Right renal pelvis (tissue), 4 donors: ENCODE measurements at regions not wholly inside any gene's neighbourhood (a gene's known extent, or its start where the extent isn't known, plus 50 kb on each side); places are given as distances from the start of the nearest gene placed in this dataset.
"Not testable (repeated sequence)": the region's sequence is repeated elsewhere in the genome, so short reads cannot be mapped to it uniquely, and the experiment has no call there.

ENCODE experiments used
- DNase-seq, 4 donors: peaks; one replicate each; pipeline ENCODE4 v3.0.0-alpha.2; 2013; ENCODE audit warnings: low read depth in 4 of 4, low spot score in 3 of 4, missing footprints in 1 of 4

- no peak for DNase-seq
Measured at GRCh38 chr16:80915079-80915450, 91.6 kb downstream of the CMC2 start.

GRCh38 chr16:80914379-80915078 is 92.2 kb downstream of the CMC2 start:
- DNase-seq: no peak

DNA sequence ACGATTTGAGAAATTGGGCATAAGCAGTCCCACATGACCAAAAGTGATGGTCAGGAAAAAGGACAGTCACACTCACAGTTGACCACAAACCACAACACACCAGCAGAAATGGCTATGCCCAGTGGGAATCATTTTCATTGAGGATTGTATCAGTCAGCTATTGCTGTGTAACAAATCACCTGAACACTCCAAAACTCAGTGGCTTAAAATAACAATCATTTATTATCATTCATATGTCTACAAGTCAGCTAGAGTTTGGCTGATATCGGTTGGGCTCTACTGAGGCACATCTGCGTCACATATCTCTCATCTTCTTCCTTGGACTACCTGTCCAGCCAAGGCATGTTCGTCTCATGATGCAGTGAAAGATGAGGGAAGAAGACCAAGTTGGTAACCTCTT is 93.3 kb downstream of the CMC2 start:
- no peak for DNase-seq

DNA sequence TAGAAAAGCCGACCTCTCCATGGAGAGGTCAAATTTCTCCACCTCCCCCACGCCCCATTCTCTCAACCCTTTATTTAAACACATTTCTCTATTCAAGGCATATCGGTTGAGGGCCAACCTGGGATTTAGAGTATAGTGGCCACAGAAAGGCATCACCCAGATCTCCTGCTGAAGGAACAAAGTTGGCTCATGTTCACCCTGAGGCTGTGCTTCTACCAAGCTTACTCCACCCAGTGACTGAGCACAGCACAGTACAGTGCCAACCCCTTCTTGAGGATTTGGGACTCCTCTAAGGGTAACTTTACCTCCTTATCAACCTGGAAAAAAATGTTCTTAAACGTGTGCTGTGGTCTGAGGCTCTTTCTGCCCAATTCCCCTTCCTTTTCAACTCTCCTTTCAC is 94.0 kb downstream of the CMC2 start:
- no peak for DNase-seq

GRCh38 chr16:80910434-80910833 is 96.3 kb downstream of the CMC2 start:
- no peak for DNase-seq

DNA sequence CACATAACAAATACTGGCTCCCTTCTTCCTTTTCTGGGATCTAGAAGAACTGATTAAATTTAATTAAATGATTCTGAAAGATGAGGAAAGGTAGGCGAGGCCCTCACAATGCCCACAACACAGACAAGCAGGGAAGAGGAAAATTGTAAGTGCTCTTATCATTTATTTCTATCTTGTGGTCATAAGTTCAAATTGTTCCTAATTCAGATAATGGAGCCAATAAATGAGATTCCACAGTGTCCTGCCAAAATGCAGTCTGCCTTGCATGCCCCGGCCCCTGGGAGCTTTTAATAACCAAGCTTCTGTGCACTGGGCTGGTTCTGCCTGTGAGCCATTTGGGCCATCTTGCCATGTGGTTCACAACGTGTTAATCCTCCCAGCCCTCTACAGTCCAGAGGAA is 97.0 kb downstream of the CMC2 start:
- no peak for DNase-seq

DNA sequence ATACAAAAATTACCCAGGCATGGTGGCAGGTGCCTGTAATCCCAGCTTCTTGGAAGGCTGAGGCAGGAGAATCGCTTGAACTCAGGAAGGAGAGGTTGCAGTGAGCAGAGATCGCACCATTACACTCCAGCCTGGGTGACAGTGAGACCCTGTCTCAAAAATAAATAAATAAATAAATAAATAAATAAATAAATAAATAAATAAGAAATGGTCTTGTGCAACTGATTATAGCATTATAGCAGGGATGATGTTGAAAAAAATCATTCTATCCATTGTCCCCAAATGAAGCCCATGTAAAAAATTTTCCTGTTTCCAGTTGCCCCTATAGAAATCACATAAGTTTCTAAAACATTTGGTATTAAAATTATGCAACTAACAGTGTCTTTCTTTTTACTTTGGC is 100.5 kb downstream of the CMC2 start:
- not testable (repeated sequence) for DNase-seq

GRCh38 chr16:80903616-80904015 is 99.2 kb upstream of the CDYL2 start:
- DNase-seq: no peak

DNA sequence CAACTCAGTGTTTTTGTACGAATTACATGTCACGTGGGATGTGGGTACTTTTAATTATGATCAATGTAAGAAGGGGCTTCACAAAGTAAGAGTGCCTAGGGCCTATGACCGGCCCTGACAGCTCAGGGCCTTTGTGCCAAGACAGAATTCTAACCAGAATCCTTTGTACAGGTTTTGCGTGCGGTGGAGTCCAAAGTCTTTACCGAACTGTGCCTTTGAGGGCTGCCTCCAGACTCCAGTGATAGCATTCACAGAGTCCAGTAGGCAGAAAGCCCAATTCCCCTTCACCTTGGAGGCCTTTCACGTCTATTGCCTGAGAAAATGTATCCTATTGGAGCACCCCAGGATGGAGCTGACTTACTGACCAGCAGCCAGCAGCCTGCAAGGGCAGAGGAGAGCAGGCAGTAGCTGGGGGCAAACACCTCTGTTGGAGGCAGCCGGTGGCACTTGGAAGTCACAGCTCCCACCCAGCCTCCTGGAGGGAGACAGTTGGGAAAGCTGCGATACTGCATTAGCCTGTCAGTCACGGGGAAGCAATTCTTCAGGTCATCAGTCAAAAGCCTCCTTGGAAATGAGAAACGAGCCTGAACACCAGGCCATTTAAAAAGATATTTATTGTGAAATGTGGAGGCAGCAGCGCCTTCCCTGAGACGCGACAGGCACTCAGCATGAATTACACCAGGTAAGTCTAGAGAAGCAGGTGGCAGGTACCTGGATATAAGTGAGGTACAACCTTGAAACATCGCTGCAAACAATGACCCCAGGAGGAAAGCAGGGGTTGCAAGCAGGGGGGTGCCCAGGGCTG is 98.1 kb upstream of the CDYL2 start:
- DNase-seq: no peak

- DNase-seq: no peak
Measured at GRCh38 chr16:80900593-80900954, 96.2 kb upstream of the CDYL2 start.

DNA sequence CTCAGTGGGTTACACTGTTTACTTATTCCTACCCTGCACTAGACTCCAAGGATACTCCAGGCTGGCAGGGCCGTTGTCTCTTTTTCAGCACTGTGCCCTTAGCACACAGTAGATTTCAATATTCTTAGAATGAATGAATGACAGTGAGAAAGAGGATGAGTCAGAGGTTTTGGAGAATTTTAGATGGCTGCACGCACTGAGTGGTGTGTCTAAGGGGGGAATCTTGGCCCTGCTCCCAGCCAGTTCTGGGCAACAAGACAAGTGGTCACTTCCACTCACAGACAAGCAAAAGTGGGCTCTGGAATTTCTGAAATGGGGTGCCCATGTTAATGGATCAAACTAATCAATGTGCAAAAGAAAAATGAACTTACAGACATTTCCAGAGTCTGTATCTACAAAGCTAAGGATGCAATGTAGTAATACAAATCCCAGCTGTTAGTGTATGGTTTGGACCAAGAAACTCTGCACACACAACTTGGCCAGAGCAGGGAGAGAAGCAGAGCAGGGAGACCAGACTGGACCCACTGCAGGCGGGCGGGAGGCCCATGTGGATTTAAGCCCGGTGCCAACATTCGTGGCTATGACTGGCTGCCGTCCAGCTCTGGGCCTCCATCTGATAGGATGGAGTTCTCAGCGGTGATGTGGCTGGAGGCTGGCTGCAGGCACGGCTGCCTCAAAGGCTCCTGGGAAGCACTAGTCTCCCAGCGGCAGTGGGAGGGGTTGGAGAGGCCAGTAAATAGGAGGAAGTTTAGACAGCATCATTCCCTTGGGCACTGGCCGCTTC is 95.6 kb upstream of the CDYL2 start:
- DNase-seq: peak; percentile 18 to 47 (median 33)

DNA sequence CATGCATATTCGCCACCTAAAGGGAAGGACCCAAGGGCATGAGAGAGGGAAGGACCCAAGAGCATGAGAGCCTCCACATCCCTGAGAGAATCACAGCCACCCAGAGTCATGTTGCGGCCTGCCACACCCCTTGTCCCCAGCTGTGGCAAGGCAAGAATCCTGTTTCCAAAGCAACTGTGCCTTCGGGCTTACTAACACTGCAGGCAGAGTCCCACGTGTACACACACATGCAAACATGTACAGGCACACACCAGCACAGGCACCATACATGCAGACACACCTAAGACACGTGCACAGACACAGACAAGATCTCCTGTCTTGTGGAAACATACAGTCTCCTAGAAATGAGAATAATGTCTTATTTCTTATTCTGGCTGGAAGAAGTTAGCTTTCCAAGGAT is 92.4 kb upstream of the CDYL2 start:
- no peak for DNase-seq

DNA sequence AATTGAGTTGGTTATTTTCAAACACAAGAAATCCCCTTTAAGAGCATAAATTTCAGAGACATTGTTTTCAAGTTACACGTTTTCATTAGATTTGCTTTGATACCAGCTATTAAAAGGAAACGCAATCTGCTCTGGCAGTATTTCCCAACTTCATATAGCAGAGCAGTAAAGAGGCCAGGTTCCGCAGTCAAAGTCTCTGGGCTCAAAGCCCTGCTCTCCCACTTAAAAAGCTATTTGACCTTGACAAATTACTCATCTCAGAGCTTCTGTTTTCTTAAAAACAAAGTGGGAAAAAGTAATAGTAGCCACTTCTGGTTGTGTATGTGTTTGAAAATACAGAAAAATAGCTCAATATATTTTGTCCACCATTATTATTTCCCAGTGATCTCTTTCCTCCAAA is 89.7 kb upstream of the CDYL2 start:
- no peak for DNase-seq

DNA sequence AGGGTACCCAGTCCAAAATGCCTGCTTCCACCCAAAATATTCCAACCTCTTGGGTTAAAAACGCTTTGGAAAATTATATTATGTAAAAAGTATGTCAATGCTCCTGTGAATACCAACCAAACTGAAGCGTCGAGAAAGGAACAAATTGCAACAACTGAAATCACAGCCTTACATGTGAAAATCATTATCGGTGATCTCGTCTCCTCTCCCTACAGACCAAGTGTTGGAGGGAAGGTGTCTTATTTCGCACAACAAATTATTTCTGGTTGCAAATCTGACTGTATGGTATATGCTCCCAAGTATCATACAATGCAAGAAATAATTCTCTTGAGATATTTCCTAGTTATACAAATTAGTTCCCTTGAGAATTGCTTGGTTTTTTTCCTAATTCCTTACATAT is 89.3 kb upstream of the CDYL2 start:
- DNase-seq: no peak

DNA sequence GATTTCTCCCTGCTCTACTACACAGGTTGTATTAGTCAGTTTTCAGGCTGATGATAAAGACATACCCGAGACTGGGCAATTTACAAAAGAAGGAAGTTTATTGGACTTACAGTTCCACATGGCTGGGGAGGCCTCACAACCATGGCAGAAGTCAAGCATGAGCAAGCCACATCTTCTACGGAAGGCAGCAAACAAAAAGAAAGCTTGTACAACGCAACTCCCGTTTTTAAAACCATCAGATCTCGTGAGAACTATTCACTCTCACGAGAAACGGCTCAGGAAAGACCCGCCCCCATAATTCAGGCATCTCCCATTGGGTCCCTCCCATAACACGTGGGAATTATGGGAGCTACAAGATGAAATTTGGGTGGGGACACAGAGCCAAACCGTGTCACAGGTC is 88.0 kb upstream of the CDYL2 start:
- DNase-seq: not testable (repeated sequence)

GRCh38 chr16:80889779-80890359 is 85.5 kb upstream of the CDYL2 start:
- no peak for DNase-seq

GRCh38 chr16:80887062-80887461 is 82.7 kb upstream of the CDYL2 start:
- no peak for DNase-seq

- DNase-seq: no peak
Measured at GRCh38 chr16:80883816-80884215, 79.4 kb upstream of the CDYL2 start.

DNA sequence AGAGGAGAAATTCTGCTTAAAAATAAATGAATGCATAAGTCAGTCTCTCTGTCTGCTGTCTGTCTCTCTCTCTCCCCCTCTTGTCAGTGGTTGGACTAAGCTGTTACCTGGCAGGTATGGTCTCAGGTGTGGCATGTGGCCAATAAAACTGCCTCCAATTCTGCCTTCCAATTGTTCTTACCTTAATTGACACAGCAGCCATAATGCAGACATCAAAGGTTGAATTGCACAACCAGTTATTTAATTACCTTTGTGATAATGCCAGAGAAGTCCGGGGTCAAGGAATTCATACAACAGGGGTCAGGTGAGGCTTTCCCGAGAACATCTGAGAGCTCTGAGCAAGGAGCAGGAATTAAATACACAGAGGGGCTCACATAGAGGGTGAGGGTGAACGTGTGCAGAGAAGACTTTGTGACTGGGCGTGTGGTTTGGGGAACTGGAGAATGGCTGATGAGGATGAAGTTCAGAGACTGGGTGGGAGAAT is 78.8 kb upstream of the CDYL2 start:
- no peak for DNase-seq

DNA sequence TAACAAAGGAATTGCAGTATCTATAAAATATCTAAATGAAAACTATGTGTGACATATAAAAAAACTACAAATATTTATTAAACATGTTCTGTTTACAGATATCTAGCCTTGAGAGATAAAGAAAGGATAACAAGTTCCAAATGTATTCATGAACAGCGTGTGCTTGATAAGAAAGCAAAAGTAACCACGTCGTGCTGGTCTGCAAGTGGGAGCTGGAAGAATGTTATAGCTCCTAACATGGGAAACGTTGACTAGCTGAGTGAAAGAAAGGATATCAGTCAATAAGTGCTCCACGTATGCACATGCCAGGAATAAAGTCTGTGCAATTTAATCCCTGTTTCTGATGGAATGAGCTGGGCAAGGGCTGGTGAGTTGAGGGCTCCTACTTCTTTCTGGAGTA is 71.2 kb upstream of the CDYL2 start:
- no peak for DNase-seq

GRCh38 chr16:80874925-80875324 is 70.5 kb upstream of the CDYL2 start:
- DNase-seq: no peak
